GM06990 (cell line): ENCODE measurements at regions not wholly inside any gene's neighbourhood (a gene's known extent, or its start where the extent isn't known, plus 50 kb on each side); places are given as distances from the start of the nearest gene placed in this dataset.
A peak's percentile ranks its signal among the peaks of the same experiment; 100 is the strongest.
"Not testable (repeated sequence)": the region's sequence is repeated elsewhere in the genome, so short reads cannot be mapped to it uniquely, and the experiment has no call there.

Source experiments
- DNase-seq: peaks from one replicate; pipeline ENCODE4 v3.0.0-alpha.2; 2011; ENCODE audit not compliant: insufficient read length; ENCODE audit errors: extremely low read depth
- H3K27me3 ChIP-seq: replicated peaks from 2 replicates; pipeline ENCODE4 v1.6.0; 2011; ENCODE audit warnings: low read length; ENCODE audit not compliant: control insufficient read depth, insufficient read depth
- H3K36me3 ChIP-seq: 2 replicates; pipeline ENCODE4 v1.5.1; 2011; ENCODE audit warnings: low read length; ENCODE audit not compliant: control insufficient read depth, insufficient read depth
- H3K4me3 ChIP-seq: replicated peaks from 2 replicates; pipeline ENCODE4 v1.5.1; 2011; ENCODE audit warnings: low read depth, mild to moderate bottlenecking, control low read depth, low read length
- TF ChIP-seq, protein P1 (sequence below): IDR thresholded peaks from 2 replicates; pipeline ENCODE4 v1.5.1; 2011; ENCODE audit warnings: low read length, control low read depth, mild to moderate bottlenecking, inconsistent platforms; ENCODE audit not compliant: insufficient read depth, poor library complexity, severe bottlenecking

DNA sequence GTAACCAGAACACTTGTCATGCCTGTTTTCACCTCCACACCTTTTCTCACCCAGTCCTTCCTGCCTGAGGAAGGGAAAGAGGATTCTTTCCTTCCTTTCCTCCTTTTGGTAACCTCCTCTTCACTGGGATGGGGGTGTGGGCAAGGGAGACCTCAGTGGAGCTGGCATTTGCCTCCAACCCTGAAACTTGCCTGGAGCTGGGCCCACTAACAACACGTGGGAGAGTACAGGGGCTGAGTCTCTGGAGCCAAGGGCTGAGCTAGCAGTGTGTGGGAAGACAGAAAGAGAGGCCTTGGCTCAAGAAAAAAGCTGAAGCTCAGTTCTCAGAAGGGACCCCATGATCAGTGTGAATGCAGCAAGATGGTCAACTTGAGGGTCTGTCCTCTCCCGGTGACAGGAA is 86.6 kb upstream of the SLC6A11 start:
- DNase-seq, result no peak
- no peaks in the 10 kb centered on the region for H3K27me3 ChIP-seq
- H3K36me3 ChIP-seq, result no peaks in the 10 kb centered on the region
- no peak overlapping the region for H3K4me3 ChIP-seq
- TF ChIP-seq, protein P1, sequence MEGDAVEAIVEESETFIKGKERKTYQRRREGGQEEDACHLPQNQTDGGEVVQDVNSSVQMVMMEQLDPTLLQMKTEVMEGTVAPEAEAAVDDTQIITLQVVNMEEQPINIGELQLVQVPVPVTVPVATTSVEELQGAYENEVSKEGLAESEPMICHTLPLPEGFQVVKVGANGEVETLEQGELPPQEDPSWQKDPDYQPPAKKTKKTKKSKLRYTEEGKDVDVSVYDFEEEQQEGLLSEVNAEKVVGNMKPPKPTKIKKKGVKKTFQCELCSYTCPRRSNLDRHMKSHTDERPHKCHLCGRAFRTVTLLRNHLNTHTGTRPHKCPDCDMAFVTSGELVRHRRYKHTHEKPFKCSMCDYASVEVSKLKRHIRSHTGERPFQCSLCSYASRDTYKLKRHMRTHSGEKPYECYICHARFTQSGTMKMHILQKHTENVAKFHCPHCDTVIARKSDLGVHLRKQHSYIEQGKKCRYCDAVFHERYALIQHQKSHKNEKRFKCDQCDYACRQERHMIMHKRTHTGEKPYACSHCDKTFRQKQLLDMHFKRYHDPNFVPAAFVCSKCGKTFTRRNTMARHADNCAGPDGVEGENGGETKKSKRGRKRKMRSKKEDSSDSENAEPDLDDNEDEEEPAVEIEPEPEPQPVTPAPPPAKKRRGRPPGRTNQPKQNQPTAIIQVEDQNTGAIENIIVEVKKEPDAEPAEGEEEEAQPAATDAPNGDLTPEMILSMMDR, result no peak

DNA sequence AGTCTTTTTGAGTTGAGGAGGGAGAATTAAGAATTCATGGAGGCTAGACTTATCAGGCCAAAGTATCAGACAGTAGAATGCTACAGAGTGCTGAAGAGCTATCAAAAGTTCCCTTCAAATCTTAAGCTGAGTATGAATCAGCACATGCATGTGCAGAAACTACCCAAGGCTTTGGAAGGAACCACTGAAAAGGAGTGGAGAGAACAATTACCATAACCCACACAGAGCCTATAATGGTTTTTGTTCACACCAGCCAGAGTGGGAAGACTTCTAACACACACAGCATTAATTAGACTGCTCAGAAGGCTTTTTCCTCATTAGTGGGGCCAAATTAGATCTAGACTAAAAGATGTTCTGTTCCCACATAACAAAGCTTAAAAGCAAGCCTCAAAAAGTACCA is 83.7 kb upstream of the SLC6A11 start:
- no peaks in the 10 kb centered on the region for H3K36me3 ChIP-seq
- H3K4me3 ChIP-seq, result no peak overlapping the region
- TF ChIP-seq, protein P1, result no peak
- no peak for DNase-seq
- H3K27me3 ChIP-seq, result no peaks in the 10 kb centered on the region

DNA sequence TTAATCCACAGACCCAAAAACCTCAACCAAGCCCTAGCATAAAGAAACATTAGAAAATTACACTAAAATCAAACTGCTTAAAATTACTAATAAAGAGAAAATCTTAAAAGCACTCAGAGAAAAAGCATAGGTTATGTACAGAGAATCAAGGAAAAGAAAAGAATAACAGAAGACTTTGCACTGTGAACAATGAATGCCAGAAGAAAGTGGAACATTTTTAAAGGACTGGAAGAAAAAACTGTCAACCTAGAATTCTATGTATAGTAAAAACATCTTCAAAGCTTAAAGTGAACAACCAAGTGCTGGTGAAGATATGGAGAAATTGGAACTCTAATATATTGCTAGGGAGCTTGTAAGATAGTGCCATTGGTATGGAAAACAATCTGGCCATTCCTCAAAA is 82.7 kb upstream of the SLC6A11 start:
- no peak for DNase-seq
- Histone ChIP-seq H3K36me3 (no peaks in the 10 kb centered on the region), H3K4me3 (no peak overlapping the region), H3K27me3 (no peaks in the 10 kb centered on the region; the same call in 1 of the 2 replicates)
- TF ChIP-seq, protein P1, result no peak

DNA sequence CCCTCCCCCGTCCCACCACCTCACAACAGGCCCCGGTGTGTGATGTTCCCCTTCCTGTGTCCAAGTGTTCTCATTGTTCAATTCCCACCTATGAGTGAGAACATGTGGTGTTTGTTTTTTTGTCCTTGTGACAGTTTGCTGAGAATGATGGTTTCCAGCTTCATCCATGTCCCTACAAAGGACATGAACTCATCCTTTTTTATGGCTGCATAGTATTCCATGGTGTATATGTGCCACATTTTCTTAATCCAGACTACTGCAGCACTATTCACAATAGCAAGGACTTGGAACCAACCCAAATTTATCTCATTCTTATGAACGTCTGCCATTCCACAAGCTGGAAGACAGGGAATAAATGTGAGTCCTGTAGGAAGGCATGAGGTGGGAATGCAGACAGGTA is 79.6 kb upstream of the SLC6A11 start:
- not testable (repeated sequence) for H3K27me3 ChIP-seq, H3K36me3 ChIP-seq, H3K4me3 ChIP-seq, DNase-seq

DNA sequence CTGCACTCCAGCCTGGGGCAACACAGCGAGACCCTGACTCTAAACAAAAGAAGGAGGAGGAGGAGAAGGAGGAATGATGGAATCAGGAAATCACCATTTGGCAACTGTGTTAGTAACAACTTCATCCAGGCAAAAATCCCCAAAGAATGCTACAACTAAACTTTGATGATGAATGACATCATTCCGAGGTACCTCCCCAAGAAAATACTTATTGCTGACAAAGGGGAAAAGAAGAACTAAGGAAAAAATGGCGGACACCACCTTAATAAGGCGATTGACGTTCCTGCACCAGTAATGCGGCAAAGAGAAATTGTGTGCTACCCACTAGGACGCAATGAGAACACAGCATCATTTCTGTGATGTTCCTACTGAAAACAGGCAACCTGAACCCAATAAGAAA is 78.2 kb upstream of the SLC6A11 start:
- DNase-seq, result no peak
- TF ChIP-seq, protein P1, result no peak
- Histone ChIP-seq H3K27me3 (no peaks in the 10 kb centered on the region; the same call in 1 of the 2 replicates), H3K4me3 (no peak overlapping the region), H3K36me3 (no peaks in the 10 kb centered on the region)

DNA sequence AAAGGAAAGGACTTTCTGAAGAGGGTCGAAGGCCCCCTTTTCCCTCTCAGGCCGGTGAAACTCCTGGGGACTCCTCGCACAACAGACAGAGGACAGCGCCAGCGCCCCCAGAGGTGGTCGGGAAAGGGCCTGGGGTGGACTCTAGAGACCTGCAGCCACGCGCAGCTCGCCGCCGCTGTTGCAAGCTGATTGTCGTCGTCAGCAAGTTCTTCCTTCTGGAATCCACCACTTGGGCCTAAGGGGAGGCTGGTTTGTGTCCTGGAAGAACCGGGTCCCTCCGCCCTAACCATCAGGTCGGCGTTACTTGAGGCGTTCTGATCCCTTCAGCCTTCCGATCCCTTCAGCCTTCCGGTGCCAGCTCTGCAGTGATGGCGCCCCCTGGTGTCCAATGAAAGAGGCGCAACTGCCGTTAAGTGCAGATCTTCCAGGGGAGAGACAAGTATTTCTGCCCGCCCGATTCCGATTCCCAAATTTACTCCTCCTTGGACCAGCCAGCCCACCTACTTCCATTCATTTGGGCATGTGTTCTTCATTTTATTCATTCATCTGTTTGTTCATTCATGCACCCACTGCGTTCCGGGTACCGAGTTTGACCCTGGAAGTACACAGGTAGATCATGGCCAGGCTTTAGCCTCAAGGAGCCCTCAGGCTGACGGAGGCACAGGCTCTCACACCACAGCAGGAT is 77.2 kb upstream of the SLC6A11 start:
- H3K4me3 ChIP-seq, result peak overlapping the region; percentile 5
- no peaks in the 10 kb centered on the region; the same call in none of the 2 replicates for H3K27me3 ChIP-seq
- no peaks in the 10 kb centered on the region for H3K36me3 ChIP-seq
- TF ChIP-seq, protein P1, result peak; percentile 80
- DNase-seq, result peak; percentile 55
